Keratinocyte (primary cell): ENCODE measurements at regions not wholly inside any gene's neighbourhood (a gene's known extent, or its start where the extent isn't known, plus 50 kb on each side); places are given as distances from the start of the nearest gene placed in this dataset.

Experiments
- DNase-seq: peaks from one replicate; pipeline ENCODE4 v3.0.0-alpha.2; 2011; ENCODE audit warnings: low read depth, missing footprints, low spot score
- FAIRE-seq: peaks from 2 replicates; lab custom pipeline; 2011; peaks lifted over from hg19 to GRCh38; lab: Jason Lieb, UNC
- H2AFZ ChIP-seq: 2 replicates; pipeline ENCODE4 v1.6.0; 2012; ENCODE audit warnings: low read length, control low read depth, inconsistent platforms; ENCODE audit not compliant: control insufficient read depth
- H3K27ac ChIP-seq: 2 replicates; pipeline ENCODE4 v1.5.1; 2011; ENCODE audit warnings: low read length; ENCODE audit not compliant: control insufficient read depth, insufficient read depth
- H3K27me3 ChIP-seq: 3 replicates; pipeline ENCODE4 v1.6.0; 2011; ENCODE audit warnings: low read length; ENCODE audit not compliant: control insufficient read depth, insufficient read depth; ENCODE audit errors: extremely low read depth
- H3K36me3 ChIP-seq, 2 experiments: 2 replicates in 1 of 2; 3 replicates in 1 of 2; pipeline ENCODE4 v1.5.1; 2011; ENCODE audit warnings: low read length in 2 of 2, mild to moderate bottlenecking in 1 of 2; ENCODE audit not compliant: control insufficient read depth in 2 of 2, insufficient read depth in 2 of 2; ENCODE audit errors: extremely low read depth in 1 of 2
- H3K4me1 ChIP-seq: 3 replicates; pipeline ENCODE4 v1.5.1; 2011; ENCODE audit warnings: low read length; ENCODE audit not compliant: control insufficient read depth, insufficient read depth; ENCODE audit errors: extremely low read depth
- H3K4me2 ChIP-seq: 3 replicates; pipeline ENCODE4 v1.6.0; 2011; ENCODE audit warnings: low read depth, low read length; ENCODE audit not compliant: control insufficient read depth, insufficient read depth; ENCODE audit errors: extremely low read depth
- H3K4me3 ChIP-seq, 3 experiments: fragments of 200-600 bp in 1 of 3; sonication (generic) in 1 of 3; 2 replicates in 2 of 3; 3 replicates in 1 of 3; pipeline ENCODE4 v1.5.1; 2011 to 2016; ENCODE audit warnings: low read length in 3 of 3, mild to moderate bottlenecking in 3 of 3, control low read depth in 2 of 3, inconsistent platforms in 1 of 3, low read depth in 1 of 3, mixed read lengths in 1 of 3, mixed run types in 1 of 3, moderate library complexity in 1 of 3; ENCODE audit not compliant: control insufficient read depth in 2 of 3, insufficient read depth in 2 of 3; ENCODE audit errors: extremely low read depth in 1 of 3
- H3K79me2 ChIP-seq: 2 replicates; pipeline ENCODE4 v1.6.0; 2012; ENCODE audit warnings: low read length; ENCODE audit not compliant: control insufficient read depth, insufficient read depth
- H3K9ac ChIP-seq: 3 replicates; pipeline ENCODE4 v1.6.0; 2011; ENCODE audit warnings: low read length; ENCODE audit not compliant: control insufficient read depth, insufficient read depth; ENCODE audit errors: extremely low read depth
- H3K9me1 ChIP-seq: 3 replicates; pipeline ENCODE4 v1.6.0; 2011; ENCODE audit warnings: low read length; ENCODE audit not compliant: control insufficient read depth, insufficient read depth; ENCODE audit errors: extremely low read depth
- H3K9me3 ChIP-seq: 2 replicates; pipeline ENCODE4 v1.5.1; 2012; ENCODE audit warnings: low read depth, low read length; ENCODE audit not compliant: control insufficient read depth
- H4K20me1 ChIP-seq: 3 replicates; pipeline ENCODE4 v1.6.0; 2011; ENCODE audit warnings: low read length; ENCODE audit not compliant: control insufficient read depth, insufficient read depth; ENCODE audit errors: extremely low read depth
- EZH2 ChIP-seq: IDR thresholded peaks from one replicate; pipeline ENCODE4 v1.6.1; 2012; ENCODE audit warnings: inconsistent platforms, mild to moderate bottlenecking, low read length, moderate library complexity
- dilution Hi-C: fragments of 300-500 bp; cut with MboI; formaldehyde crosslinking; loops from one replicate; pipeline ENCODE4 v1.7.0; 2020; ENCODE audit warnings: low sequenced_read_pairs; ENCODE audit not compliant: extremely low pct_ligation_motif_present
- TF ChIP-seq, protein P1 (sequence below), 3 experiments: IDR thresholded peaks in 1 of 3; conservative IDR thresholded peaks in 1 of 3; optimal IDR thresholded peaks in 1 of 3; 2 replicates in 2 of 3; 3 replicates in 1 of 3; pipeline versions ENCODE3 to v1.5.1; 2011; ENCODE audit warnings: low read length in 3 of 3, mild to moderate bottlenecking in 3 of 3, moderate library complexity in 2 of 3, control low read depth in 1 of 3, inconsistent platforms in 1 of 3; ENCODE audit not compliant: insufficient read depth in 2 of 3; ENCODE audit errors: extremely low read depth in 1 of 3

DNA sequence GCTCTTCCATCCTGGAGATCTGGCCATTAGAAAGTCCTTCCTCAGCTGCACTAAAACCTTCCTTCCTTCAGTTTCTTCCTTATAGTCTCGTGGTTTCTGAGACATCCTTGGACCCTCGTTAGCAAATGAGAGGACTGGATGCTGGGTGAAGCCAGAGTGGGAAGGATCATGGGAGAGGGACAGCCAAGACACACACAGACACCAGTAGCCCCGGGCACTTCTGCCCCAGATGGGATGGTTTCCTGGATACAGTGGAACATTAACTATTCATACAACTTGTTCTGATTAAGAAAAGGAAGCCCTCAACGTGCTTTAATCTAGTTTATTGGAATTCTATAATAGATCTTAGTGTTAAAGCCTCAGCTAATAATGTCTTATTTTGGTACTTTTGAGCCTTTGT lies 125.5 kb downstream of the SEC61B start:
- Histone ChIP-seq H3K9me3 (no peaks in the 10 kb centered on the region), H3K4me2 (no peak overlapping the region), H2AFZ (no peak overlapping the region), H3K4me1 (no peaks in the 10 kb centered on the region), H3K9me1 (no peaks in the 10 kb centered on the region), H3K36me3 (no peaks in the 10 kb centered on the region), H3K27me3 (no peaks in the 10 kb centered on the region), H3K27ac (no peak overlapping the region), H3K9ac (no peak overlapping the region), H3K4me3 (no peak overlapping the region), H4K20me1 (no peaks in the 10 kb centered on the region), H3K79me2 (no peaks in the 10 kb centered on the region)
- no peak for DNase-seq
- TF ChIP-seq EZH2 = no peak
- TF ChIP-seq, protein P1, sequence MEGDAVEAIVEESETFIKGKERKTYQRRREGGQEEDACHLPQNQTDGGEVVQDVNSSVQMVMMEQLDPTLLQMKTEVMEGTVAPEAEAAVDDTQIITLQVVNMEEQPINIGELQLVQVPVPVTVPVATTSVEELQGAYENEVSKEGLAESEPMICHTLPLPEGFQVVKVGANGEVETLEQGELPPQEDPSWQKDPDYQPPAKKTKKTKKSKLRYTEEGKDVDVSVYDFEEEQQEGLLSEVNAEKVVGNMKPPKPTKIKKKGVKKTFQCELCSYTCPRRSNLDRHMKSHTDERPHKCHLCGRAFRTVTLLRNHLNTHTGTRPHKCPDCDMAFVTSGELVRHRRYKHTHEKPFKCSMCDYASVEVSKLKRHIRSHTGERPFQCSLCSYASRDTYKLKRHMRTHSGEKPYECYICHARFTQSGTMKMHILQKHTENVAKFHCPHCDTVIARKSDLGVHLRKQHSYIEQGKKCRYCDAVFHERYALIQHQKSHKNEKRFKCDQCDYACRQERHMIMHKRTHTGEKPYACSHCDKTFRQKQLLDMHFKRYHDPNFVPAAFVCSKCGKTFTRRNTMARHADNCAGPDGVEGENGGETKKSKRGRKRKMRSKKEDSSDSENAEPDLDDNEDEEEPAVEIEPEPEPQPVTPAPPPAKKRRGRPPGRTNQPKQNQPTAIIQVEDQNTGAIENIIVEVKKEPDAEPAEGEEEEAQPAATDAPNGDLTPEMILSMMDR (optimal IDR thresholded peaks at IDR 0.05 in 1 of 3, IDR thresholded peaks at IDR 0.05 in 1 of 3, conservative IDR thresholded peaks at IDR 0.05 in 1 of 3; ENCODE audit: extremely low read depth in 1 of 3, insufficient read depth in 2 of 3, low read length in 3 of 3) = no peak
- dilution Hi-C loops = no loop called here
- no peak for FAIRE-seq

DNA sequence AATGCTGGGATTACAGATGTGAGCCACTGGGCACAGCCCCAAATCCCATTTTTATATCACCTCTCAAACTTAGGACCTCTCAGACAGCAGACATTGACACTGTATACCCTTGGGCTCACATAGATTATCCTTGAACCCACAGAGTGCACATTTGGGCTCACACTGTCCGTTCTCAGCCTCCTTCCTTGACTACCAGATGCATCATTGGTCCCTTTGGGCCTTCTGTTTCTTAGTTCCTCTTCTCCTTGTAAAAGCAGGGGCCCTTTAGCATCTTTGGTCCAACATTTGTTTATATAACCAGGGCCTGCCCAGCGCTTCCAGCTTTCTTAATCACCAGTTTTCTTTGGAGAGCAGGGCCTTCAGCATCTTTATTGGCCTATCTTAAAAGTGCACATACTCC lies 126.2 kb downstream of the SEC61B start:
- Histone ChIP-seq H4K20me1 (no peaks in the 10 kb centered on the region), H3K9me1 (no peaks in the 10 kb centered on the region), H3K79me2 (no peaks in the 10 kb centered on the region), H3K4me2 (no peak overlapping the region), H3K27ac (no peak overlapping the region), H3K9me3 (no peaks in the 10 kb centered on the region), H3K4me3 (no peak overlapping the region), H3K27me3 (no peaks in the 10 kb centered on the region), H3K9ac (no peak overlapping the region), H2AFZ (no peak overlapping the region), H3K36me3 (no peaks in the 10 kb centered on the region), H3K4me1 (no peaks in the 10 kb centered on the region)
- no peak for TF ChIP-seq EZH2
- TF ChIP-seq, protein P1 (optimal IDR thresholded peaks at IDR 0.05 in 1 of 3, IDR thresholded peaks at IDR 0.05 in 1 of 3, conservative IDR thresholded peaks at IDR 0.05 in 1 of 3; ENCODE audit: extremely low read depth in 1 of 3, insufficient read depth in 2 of 3, low read length in 3 of 3) = no peak
- dilution Hi-C loops = no loop called here
- FAIRE-seq = no peak
- DNase-seq = no peak
